C4-2B (cell line): ENCODE measurements at regions not wholly inside any gene's neighbourhood (a gene's known extent, or its start where the extent isn't known, plus 50 kb on each side); places are given as distances from the start of the nearest gene placed in this dataset.
A peak's percentile ranks its signal among the peaks of the same experiment; 100 is the strongest.

Experiments used
- ZFX ChIP-seq: fragments of 450-650 bp; IDR thresholded peaks from 2 replicates; pipeline ENCODE4 v1.6.1; 2017
- TF ChIP-seq, protein P1 (sequence below): fragments of 450-650 bp; conservative IDR thresholded peaks from 2 replicates; pipeline ENCODE4 v1.5.1; 2017; ENCODE audit warnings: mild to moderate bottlenecking

DNA sequence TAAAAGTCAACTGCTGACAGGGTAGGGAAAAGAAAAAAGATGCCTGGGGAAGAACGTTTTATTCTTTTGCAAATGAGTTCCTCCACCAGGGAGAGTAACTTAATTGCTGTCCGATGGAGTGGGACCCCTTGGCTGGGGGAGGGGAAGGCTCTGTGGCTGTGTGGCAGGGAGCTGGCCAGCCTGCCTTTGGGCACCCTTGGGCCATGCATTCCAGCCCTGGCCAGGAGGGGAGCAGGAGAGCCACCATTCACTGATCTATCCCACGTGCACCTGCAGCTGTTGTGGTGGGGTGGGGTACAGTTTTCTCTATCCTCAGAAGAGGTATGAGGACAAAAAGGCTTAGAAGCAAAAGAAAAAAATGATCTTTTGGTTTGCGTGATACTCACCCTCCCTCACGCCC lies 116.9 kb downstream of the KCNK1 start:
- TF ChIP-seq, protein P1, sequence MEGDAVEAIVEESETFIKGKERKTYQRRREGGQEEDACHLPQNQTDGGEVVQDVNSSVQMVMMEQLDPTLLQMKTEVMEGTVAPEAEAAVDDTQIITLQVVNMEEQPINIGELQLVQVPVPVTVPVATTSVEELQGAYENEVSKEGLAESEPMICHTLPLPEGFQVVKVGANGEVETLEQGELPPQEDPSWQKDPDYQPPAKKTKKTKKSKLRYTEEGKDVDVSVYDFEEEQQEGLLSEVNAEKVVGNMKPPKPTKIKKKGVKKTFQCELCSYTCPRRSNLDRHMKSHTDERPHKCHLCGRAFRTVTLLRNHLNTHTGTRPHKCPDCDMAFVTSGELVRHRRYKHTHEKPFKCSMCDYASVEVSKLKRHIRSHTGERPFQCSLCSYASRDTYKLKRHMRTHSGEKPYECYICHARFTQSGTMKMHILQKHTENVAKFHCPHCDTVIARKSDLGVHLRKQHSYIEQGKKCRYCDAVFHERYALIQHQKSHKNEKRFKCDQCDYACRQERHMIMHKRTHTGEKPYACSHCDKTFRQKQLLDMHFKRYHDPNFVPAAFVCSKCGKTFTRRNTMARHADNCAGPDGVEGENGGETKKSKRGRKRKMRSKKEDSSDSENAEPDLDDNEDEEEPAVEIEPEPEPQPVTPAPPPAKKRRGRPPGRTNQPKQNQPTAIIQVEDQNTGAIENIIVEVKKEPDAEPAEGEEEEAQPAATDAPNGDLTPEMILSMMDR = peak; percentile 42
- TF ChIP-seq ZFX = no peak
